PC-9 (cell line): ENCODE measurements at regions not wholly inside any gene's neighbourhood (a gene's known extent, or its start where the extent isn't known, plus 50 kb on each side); places are given as distances from the start of the nearest gene placed in this dataset.

ENCODE experiments used
- CTCF ChIP-seq: fragments of 200-600 bp; sonication (generic); conservative IDR thresholded peaks from 2 replicates; pipeline ENCODE4 v1.6.1; 2017; ENCODE audit warnings: mixed run types, antibody characterized with exemption, mild to moderate bottlenecking, moderate library complexity
- EZH2 ChIP-seq: fragments of 200-600 bp; sonication (generic); IDR thresholded peaks from 2 replicates; pipeline ENCODE4 v1.8.0; 2017; ENCODE audit warnings: antibody characterized with exemption, low read depth

GRCh38 chr11:92845390-92845789, 124.1 kb upstream of the MTNR1B start:
- no peak for TF ChIP-seq CTCF
- TF ChIP-seq EZH2 = no peak
